Pancreas (tissue), 10 donors: ENCODE measurements at regions not wholly inside any gene's neighbourhood (a gene's known extent, or its start where the extent isn't known, plus 50 kb on each side); places are given as distances from the start of the nearest gene placed in this dataset.

ENCODE experiments used
- ATAC-seq, 4 donors: fragments of 200-7000 bp; cut with Tn5 transposase; one replicate each; pipeline versions ENCODE4 v1.8.0 to v1.9.1; 2020; ENCODE audit warnings: mild to moderate bottlenecking in 4 of 4, moderate library complexity in 4 of 4
- DNase-seq, 6 donors: peaks; one replicate each; pipeline ENCODE4 v3.0.0-alpha.2; 2020
- FAIRE-seq: peaks from 2 replicates; lab custom pipeline; 2012; peaks lifted over from hg19 to GRCh38; lab: Jason Lieb, UNC
- H3K27ac ChIP-seq, 4 donors: fragments of 200-600 bp; sonication (generic); 1 replicate in 3 of 4; 2 replicates in 1 of 4; pipeline versions ENCODE4 v1.5.0 to v1.8.0; 2020
- H3K27me3 ChIP-seq, 4 donors: fragments of 200-600 bp; one replicate each; pipeline ENCODE4 v1.8.0; 2021
- H3K36me3 ChIP-seq, 3 donors: fragments of 200-600 bp; sonication (generic) in 1 of 3; one replicate each; pipeline versions ENCODE4 v1.5.0 to v1.8.0; 2020 to 2021
- H3K4me1 ChIP-seq, 3 donors: fragments of 200-600 bp; one replicate each; pipeline ENCODE4 v1.8.0; 2021
- H3K4me3 ChIP-seq, 4 donors: fragments of 200-600 bp; sonication (generic) in 2 of 4; one replicate each; pipeline versions ENCODE4 v1.5.0 to v1.8.0; 2020 to 2021
- H3K9me3 ChIP-seq, 4 donors: fragments of 200-600 bp; one replicate each; pipeline ENCODE4 v1.8.0; 2021
- WGBS, 2 donors: extraction: QIAGEN DNeasy Blood & Tissue Kit; methylation state at CpG; one replicate each; pipeline ENCODE4 v1.1.7; 2013; 5-methylcytosine and 5-hydroxymethylcytosine counted together
- intact Hi-C, 3 donors: fragments of 100-400 bp; cut with DNase I; formaldehyde crosslinking; loops; one replicate each; pipeline versions ENCODE4 v1.11.1 to v1.14.2; 2022
- TF ChIP-seq, protein P1 (sequence below), 4 donors: fragments of 200-600 bp; sonication (generic) in 3 of 4; IDR thresholded peaks; one replicate each; pipeline versions ENCODE4 v1.5.0 to v1.8.0; 2021; ENCODE audit warnings: antibody characterized with exemption in 4 of 4
- donor health status: healthy with polysubstance abuse.
- donor health status: DM: no; HTN: no; CAD: no; lungs with moderate emphysema.
- donor health status: DM: no; HTN: no; CAD: no.
- donor health status: control.
- donor health status: control.
- donor health status: Bipolar disorder and iron deficiency.
- donor health status: DM: yes; HTN: yes; CAD: no.
- donor health status: DM: no; HTN: no; CAD: no.
- donor health status: DM: no; HTN: no; CAD: no.
- donor health status: DM: yes; HTN: yes; CAD: no.

DNA sequence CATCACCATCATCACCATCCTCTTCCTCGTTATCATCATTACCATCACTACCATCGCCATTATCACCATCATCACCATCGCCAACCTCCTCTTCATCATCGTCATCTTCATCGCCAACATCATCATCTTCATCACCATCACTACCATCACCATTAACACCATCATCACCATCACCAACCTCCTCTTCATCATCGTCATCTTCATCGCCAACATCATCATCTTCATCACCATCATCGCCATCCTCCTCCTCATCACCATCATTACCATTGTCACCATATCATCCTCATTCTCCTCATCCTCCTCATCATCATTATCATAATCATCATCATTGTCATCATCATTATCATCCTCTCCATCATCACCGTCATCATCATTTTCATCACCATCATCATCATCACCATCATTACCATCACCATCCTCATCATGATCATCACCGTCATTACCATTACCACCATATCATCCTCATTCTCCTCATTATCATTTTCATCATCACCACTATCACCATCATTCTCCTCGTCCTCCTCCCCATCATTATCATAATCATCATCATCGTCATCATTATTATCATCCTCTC lies 1498.7 kb downstream of the TBC1D22A start:
- intact Hi-C loops, result no loop called here
- FAIRE-seq, result no peak
- Histone ChIP-seq H3K4me1 (no peaks in the 10 kb centered on the region), H3K4me3 (no peak overlapping the region), H3K27me3 (no peaks in the 10 kb centered on the region), H3K9me3 (no peaks in the 10 kb centered on the region), H3K36me3 (no peaks in the 10 kb centered on the region), H3K27ac (no peak overlapping the region)
- no peak for DNase-seq
- 79 to 91% methylated on average over 12 of the region's 12 CpGs for WGBS, 2 donors
- TF ChIP-seq, protein P1, sequence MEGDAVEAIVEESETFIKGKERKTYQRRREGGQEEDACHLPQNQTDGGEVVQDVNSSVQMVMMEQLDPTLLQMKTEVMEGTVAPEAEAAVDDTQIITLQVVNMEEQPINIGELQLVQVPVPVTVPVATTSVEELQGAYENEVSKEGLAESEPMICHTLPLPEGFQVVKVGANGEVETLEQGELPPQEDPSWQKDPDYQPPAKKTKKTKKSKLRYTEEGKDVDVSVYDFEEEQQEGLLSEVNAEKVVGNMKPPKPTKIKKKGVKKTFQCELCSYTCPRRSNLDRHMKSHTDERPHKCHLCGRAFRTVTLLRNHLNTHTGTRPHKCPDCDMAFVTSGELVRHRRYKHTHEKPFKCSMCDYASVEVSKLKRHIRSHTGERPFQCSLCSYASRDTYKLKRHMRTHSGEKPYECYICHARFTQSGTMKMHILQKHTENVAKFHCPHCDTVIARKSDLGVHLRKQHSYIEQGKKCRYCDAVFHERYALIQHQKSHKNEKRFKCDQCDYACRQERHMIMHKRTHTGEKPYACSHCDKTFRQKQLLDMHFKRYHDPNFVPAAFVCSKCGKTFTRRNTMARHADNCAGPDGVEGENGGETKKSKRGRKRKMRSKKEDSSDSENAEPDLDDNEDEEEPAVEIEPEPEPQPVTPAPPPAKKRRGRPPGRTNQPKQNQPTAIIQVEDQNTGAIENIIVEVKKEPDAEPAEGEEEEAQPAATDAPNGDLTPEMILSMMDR (IDR thresholded peaks at IDR 0.05), result no peak
- ATAC-seq, result no peak

DNA sequence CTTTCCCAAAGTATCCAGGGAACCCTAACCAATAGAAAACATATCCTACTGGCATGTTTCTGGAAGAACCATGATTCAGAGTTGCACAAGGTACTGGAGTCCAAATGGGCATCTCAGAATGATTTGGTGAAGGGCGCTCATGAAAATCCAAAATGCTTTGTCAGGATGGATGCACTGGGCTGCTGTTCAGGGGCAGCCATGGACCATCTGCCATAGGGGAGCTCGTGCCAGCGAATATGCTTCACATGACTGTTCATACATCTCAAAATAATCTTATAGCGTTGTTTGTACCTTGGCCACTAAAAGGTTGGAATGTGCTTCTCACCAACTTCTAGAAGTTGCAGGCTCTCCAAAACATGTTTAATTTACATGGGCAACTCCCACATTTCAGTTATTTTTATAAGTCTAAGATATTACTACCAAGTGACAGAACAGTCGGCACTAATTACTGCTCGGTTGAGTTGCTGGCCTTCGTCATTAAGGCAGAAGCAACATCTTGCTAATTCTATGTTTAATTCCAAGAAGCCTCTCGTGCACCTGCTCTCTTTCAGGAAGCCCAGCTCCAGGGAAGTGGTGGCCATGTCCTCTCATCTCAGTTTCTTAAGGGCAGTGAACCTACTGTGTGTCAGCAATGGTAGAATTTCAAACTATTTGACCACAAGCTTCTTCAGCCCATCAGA lies 1497.7 kb downstream of the TBC1D22A start:
- ATAC-seq (no peak), DNase-seq (peak in 1 of 6 donors; percentile 20), FAIRE-seq (no peak)
- Histone ChIP-seq H3K4me1 (no peaks in the 10 kb centered on the region), H3K4me3 (no peak overlapping the region), H3K36me3 (no peaks in the 10 kb centered on the region), H3K27ac (no peak overlapping the region), H3K27me3 (no peaks in the 10 kb centered on the region), H3K9me3 (no peaks in the 10 kb centered on the region)
- 65 to 84% methylated on average over 8 of the region's 8 CpGs for WGBS, 2 donors
- TF ChIP-seq, protein P1 (IDR thresholded peaks at IDR 0.05), result no peak
- intact Hi-C loops, result no loop called here

DNA sequence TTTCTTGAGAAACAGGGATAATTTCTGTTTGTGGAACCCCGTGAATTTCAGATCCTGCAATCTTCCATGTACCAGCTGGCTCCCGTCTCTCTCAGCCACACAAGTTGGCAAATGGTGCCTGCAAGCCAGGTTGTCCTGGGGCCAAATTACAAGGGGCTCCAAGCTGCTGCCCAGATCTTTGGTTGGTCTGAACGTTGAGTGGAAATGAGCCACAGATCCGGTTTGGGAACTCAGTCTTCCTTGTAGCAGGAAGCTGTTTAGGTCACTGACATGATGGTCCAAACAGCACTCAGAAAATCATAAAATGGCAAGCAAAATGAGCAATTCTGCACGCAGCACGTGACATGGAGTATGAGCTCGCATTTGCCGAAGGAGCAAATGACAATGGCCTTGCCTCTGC lies 1496.4 kb downstream of the TBC1D22A start:
- 63 to 79% methylated on average over 8 of the region's 8 CpGs for WGBS, 2 donors
- TF ChIP-seq, protein P1 (IDR thresholded peaks at IDR 0.05), result no peak
- Histone ChIP-seq H3K4me3 (no peak overlapping the region), H3K9me3 (no peaks in the 10 kb centered on the region), H3K27ac (no peak overlapping the region), H3K27me3 (no peaks in the 10 kb centered on the region), H3K4me1 (no peaks in the 10 kb centered on the region), H3K36me3 (no peaks in the 10 kb centered on the region)
- intact Hi-C loops, result no loop called here
- no peak for FAIRE-seq
- ATAC-seq, result no peak
- DNase-seq, result no peak

DNA sequence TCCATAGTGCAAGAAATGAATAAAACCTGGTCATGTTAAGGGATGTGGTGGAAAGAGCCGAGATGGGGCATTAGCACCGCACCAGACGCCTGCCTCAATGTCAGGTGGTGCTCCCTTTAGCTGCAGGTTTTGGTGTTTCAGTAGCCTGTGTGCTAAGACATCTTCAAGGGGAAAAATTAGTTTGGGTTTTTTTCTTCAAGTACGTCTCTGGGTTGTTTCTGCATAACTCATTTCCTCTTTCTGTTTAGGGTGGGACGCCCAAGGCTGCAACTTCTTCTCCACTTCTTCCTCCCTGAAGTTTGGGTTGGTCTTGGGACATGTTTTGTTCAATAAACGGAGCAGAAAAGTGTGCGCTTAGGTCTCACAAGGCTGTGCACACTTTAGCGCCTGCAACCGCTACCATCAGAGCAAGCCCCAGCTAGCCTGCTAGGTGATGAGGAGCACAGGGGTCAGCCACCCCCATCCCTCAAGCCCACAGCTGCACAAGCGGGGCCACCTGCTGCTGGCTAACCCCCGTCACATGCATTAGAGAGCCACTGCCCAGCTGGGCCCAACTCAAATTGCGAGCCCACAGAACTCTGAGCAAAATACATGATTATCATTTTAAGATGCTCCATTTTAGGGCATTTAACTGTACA lies 1495.7 kb downstream of the TBC1D22A start:
- 55 to 71% methylated on average over 12 of the region's 12 CpGs for WGBS, 2 donors
- no peaks in the 10 kb centered on the region for H3K9me3 ChIP-seq
- DNase-seq, result peak in 1 of 6 donors; percentile 16
- TF ChIP-seq, protein P1 (IDR thresholded peaks at IDR 0.05), result no peak
- H3K4me3 ChIP-seq, result no peak overlapping the region
- H3K36me3 ChIP-seq, result no peaks in the 10 kb centered on the region
- ATAC-seq, result no peak
- no peak for FAIRE-seq
- H3K27ac ChIP-seq, result no peak overlapping the region
- no peaks in the 10 kb centered on the region for H3K27me3 ChIP-seq
- H3K4me1 ChIP-seq, result no peaks in the 10 kb centered on the region
- intact Hi-C loops, result no loop called here

DNA sequence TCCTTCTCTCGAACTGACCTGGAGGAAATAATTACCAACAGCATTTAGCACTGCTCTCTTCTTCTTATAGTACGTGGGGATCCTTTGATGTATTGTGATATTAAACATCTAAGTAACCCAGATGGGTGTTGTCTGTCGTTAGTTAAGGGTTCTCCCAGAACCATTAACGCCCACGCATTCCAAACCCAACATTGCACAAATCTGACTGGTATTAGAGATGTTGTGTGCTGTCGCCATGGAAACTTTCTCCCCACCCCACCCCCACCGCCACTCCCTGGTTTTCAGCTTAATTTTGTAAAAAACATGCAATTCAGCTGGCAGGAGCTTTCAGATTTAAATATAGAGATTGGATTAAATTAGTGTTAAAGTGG lies 1495.2 kb downstream of the TBC1D22A start:
- no peak for ATAC-seq
- no peaks in the 10 kb centered on the region for H3K36me3 ChIP-seq
- H3K27ac ChIP-seq, result no peak overlapping the region
- no peak overlapping the region for H3K4me3 ChIP-seq
- no peak for DNase-seq
- H3K4me1 ChIP-seq, result no peaks in the 10 kb centered on the region
- 36 to 50% methylated on average over 7 of the region's 7 CpGs for WGBS, 2 donors
- no peak for FAIRE-seq
- intact Hi-C loops, result no loop called here
- H3K9me3 ChIP-seq, result no peaks in the 10 kb centered on the region
- no peaks in the 10 kb centered on the region for H3K27me3 ChIP-seq
- TF ChIP-seq, protein P1 (IDR thresholded peaks at IDR 0.05), result no peak
